Body of pancreas (tissue), 4 donors: ENCODE measurements at regions not wholly inside any gene's neighbourhood (a gene's known extent, or its start where the extent isn't known, plus 50 kb on each side); places are given as distances from the start of the nearest gene placed in this dataset.

Experiments
- ATAC-seq: fragments of 150-250 bp; one replicate; pipeline ENCODE4 v1.9.1; 2016
- DNase-seq, 4 donors: peaks; one replicate each; pipeline ENCODE4 v3.0.0-alpha.2; 2019
- H3K27ac ChIP-seq, 4 donors: fragments of 200-600 bp; sonication (generic); 1 replicate in 3 of 4; 2 replicates in 1 of 4; pipeline versions ENCODE4 v1.5.1 to v1.6.1; 2016 to 2019; ENCODE audit warnings: mild to moderate bottlenecking in 1 of 4, mixed read lengths in 1 of 4, moderate library complexity in 1 of 4
- H3K27me3 ChIP-seq, 2 donors: fragments of 200-600 bp; sonication (generic); one replicate each; pipeline ENCODE4 v1.6.0; 2016; ENCODE audit warnings: mild to moderate bottlenecking in 1 of 2
- H3K36me3 ChIP-seq, 2 donors: fragments of 200-600 bp; sonication (generic); replicated peaks in 1 of 2; 2 replicates each; pipeline ENCODE4 v1.5.1; 2016; ENCODE audit warnings: low read depth in 2 of 2; ENCODE audit not compliant: insufficient read depth in 1 of 2
- H3K4me1 ChIP-seq: fragments of 200-600 bp; sonication (generic); one replicate; pipeline ENCODE4 v1.6.0; 2016
- H3K4me3 ChIP-seq, 2 donors: fragments of 200-600 bp; sonication (generic); 1 replicate in 1 of 2; 2 replicates in 1 of 2; pipeline ENCODE4 v1.5.1; 2016 to 2019
- H3K9me3 ChIP-seq, 3 donors: fragments of 200-600 bp; sonication (generic); 1 replicate in 2 of 3; 2 replicates in 1 of 3; pipeline ENCODE4 v1.5.1; 2016
- CTCF ChIP-seq, 7 experiments: fragments of 450-650 bp in 4 of 7; fragments of 200-600 bp in 3 of 7; sonication (generic) in 3 of 7; IDR thresholded peaks; one replicate each; pipeline ENCODE4 v1.5.1; 2016 to 2019; ENCODE audit warnings: antibody characterized with exemption in 7 of 7
- POLR2A ChIP-seq, 3 donors: fragments of 450-650 bp; IDR thresholded peaks; one replicate each; pipeline ENCODE4 v1.6.1; 2016; ENCODE audit warnings: antibody characterized with exemption in 3 of 3, mild to moderate bottlenecking in 2 of 3
- WGBS, 2 donors: methylation state at CpG; one replicate each; pipeline ENCODE4 v1.1.5; 2017; 5-methylcytosine and 5-hydroxymethylcytosine counted together
- intact Hi-C: fragments of 100-400 bp; cut with DNase I; formaldehyde crosslinking; loops from one replicate; pipeline ENCODE4 v1.15.1; 2023

- Histone ChIP-seq H3K4me3 (no peak overlapping the region), H3K27me3 (no peaks in the 10 kb centered on the region), H3K4me1 (no peaks in the 10 kb centered on the region), H3K9me3 (no peaks in the 10 kb centered on the region), H3K36me3 (no peaks in the 10 kb centered on the region), H3K27ac (no peak overlapping the region)
- ATAC-seq (no peak), DNase-seq (no peak)
- intact Hi-C loops, result loop anchor here (10.0 kb wide), 1 partner anchor 1625 kb away; no protein-coding TSS in a partner anchor
- WGBS, 2 donors, result 58 to 64% methylated on average over 2 of the region's 2 CpGs
- TF ChIP-seq POLR2A (IDR thresholded peaks at IDR 0.05), result no peak
- no peak for TF ChIP-seq CTCF (IDR thresholded peaks at IDR 0.05)
Observed at GRCh38 chr11:29320196-29320595, 696.6 kb downstream of the KCNA4 start.

- H3K36me3 ChIP-seq, result no peaks in the 10 kb centered on the region
- intact Hi-C loops, result no loop called here
- WGBS, 2 donors, result 58 to 83% methylated on average over 1 of the region's 1 CpG
- no peak for DNase-seq
- no peak overlapping the region for H3K4me3 ChIP-seq
- ATAC-seq, result no peak
- H3K9me3 ChIP-seq, result no peaks in the 10 kb centered on the region
- H3K27me3 ChIP-seq, result no peaks in the 10 kb centered on the region
- H3K4me1 ChIP-seq, result no peaks in the 10 kb centered on the region
- no peak overlapping the region for H3K27ac ChIP-seq
- TF ChIP-seq POLR2A (IDR thresholded peaks at IDR 0.05) (no peak), CTCF (IDR thresholded peaks at IDR 0.05) (no peak)
Observed at GRCh38 chr11:29319210-29319609, 697.6 kb downstream of the KCNA4 start.

- Histone ChIP-seq H3K27ac (no peak overlapping the region), H3K27me3 (no peaks in the 10 kb centered on the region), H3K4me1 (no peaks in the 10 kb centered on the region), H3K4me3 (no peak overlapping the region), H3K36me3 (no peaks in the 10 kb centered on the region), H3K9me3 (no peaks in the 10 kb centered on the region)
- TF ChIP-seq POLR2A (IDR thresholded peaks at IDR 0.05) (no peak), CTCF (IDR thresholded peaks at IDR 0.05) (no peak)
- 49 to 61% methylated on average over 3 of the region's 3 CpGs for WGBS, 2 donors
- intact Hi-C loops, result no loop called here
- DNase-seq, result no peak
- ATAC-seq, result no peak
Observed at GRCh38 chr11:29318134-29318845, 698.5 kb downstream of the KCNA4 start.

GRCh38 chr11:29317694-29318093 is 699.1 kb downstream of the KCNA4 start:
- intact Hi-C loops, result no loop called here
- ATAC-seq (no peak), DNase-seq (no peak)
- H3K9me3 ChIP-seq, result no peaks in the 10 kb centered on the region
- TF ChIP-seq POLR2A (IDR thresholded peaks at IDR 0.05), result no peak
- no peak for TF ChIP-seq CTCF (IDR thresholded peaks at IDR 0.05)
- H3K27ac ChIP-seq, result no peak overlapping the region
- H3K27me3 ChIP-seq, result no peaks in the 10 kb centered on the region
- H3K36me3 ChIP-seq, result no peaks in the 10 kb centered on the region
- no peak overlapping the region for H3K4me3 ChIP-seq
- WGBS, 2 donors, result 67 to 73% methylated on average over 4 of the region's 4 CpGs
- H3K4me1 ChIP-seq, result no peaks in the 10 kb centered on the region

- intact Hi-C loops, result no loop called here
- no peak overlapping the region for H3K27ac ChIP-seq
- no peak for DNase-seq
- H3K9me3 ChIP-seq, result no peaks in the 10 kb centered on the region
- H3K36me3 ChIP-seq, result no peaks in the 10 kb centered on the region
- H3K4me1 ChIP-seq, result no peaks in the 10 kb centered on the region
- TF ChIP-seq POLR2A (IDR thresholded peaks at IDR 0.05) (no peak), CTCF (IDR thresholded peaks at IDR 0.05) (no peak)
- H3K4me3 ChIP-seq, result no peak overlapping the region
- no peak for ATAC-seq
- H3K27me3 ChIP-seq, result no peaks in the 10 kb centered on the region
Observed at GRCh38 chr11:29315275-29315674, 701.6 kb downstream of the KCNA4 start.
